SK-N-SH treated with all-trans-retinoic acid at 6 μM for 48 hours (cell line): ENCODE measurements at regions not wholly inside any gene's neighbourhood (a gene's known extent, or its start where the extent isn't known, plus 50 kb on each side); places are given as distances from the start of the nearest gene placed in this dataset.

Experiments used
- CSDC2 ChIP-seq: fragments of 250-450 bp; sonication (Bioruptor Pico); IDR thresholded peaks from 2 replicates; pipeline ENCODE4 v1.5.0; 2020; ENCODE audit warnings: mild to moderate bottlenecking, moderate library complexity
- GLIS3 ChIP-seq: fragments of 250-450 bp; sonication (Bioruptor Pico); IDR thresholded peaks from 2 replicates; pipeline ENCODE4 v1.5.0; 2020; ENCODE audit warnings: mild to moderate bottlenecking, moderate library complexity
- ISL1 ChIP-seq: fragments of 250-450 bp; sonication (Bioruptor Pico); IDR thresholded peaks from 2 replicates; pipeline ENCODE4 v2.1.2; 2022; ENCODE audit warnings: mild to moderate bottlenecking, moderate library complexity
- OSR1 ChIP-seq: fragments of 250-450 bp; sonication (Bioruptor Pico); IDR thresholded peaks from 2 replicates; pipeline ENCODE4 v1.8.0; 2022; ENCODE audit warnings: moderate library complexity, mild to moderate bottlenecking, inconsistent platforms
- ZFP3 ChIP-seq: fragments of 250-450 bp; sonication (Bioruptor Pico); IDR thresholded peaks from 2 replicates; pipeline ENCODE4 v1.5.0; 2020; ENCODE audit warnings: mild to moderate bottlenecking, moderate library complexity
- ZNF8 ChIP-seq: fragments of 450-650 bp; formaldehyde crosslinking; IDR thresholded peaks from 2 replicates; pipeline ENCODE4 v1.5.0; 2020; ENCODE audit warnings: mild to moderate bottlenecking, moderate library complexity
- TF ChIP-seq, protein P1 (sequence below): fragments of 250-450 bp; sonication (Bioruptor Pico); IDR thresholded peaks from 2 replicates; pipeline ENCODE4 v1.8.0; 2020; ENCODE audit warnings: mild to moderate bottlenecking, moderate library complexity, borderline replicate concordance

DNA sequence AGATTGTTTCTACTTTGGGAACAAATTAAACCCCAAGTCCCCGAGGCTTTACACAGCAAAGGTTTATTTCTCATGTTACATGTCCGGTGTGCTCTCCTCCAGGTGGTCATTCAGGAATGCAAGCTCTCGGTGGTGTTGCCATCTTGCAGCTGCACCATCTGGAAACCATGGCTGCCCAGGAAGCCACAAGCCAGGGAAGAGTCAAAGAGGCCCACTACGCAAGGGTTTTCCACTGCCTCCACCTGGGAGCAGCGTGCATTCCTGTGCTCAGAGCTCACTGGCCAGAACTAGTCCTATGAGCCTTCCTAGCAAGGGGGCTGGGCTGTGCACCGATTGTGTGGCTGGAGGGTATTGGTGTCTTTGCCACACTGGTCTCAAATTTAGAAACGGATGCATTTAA is 128.8 kb upstream of the FOXF1 start:
- TF ChIP-seq ZNF8 (CRISPR knock-in tag) (no peak), ISL1 (CRISPR knock-in tag) (no peak), CSDC2 (CRISPR knock-in tag) (no peak), OSR1 (CRISPR knock-in tag) (no peak), ZFP3 (CRISPR knock-in tag) (no peak), GLIS3 (CRISPR knock-in tag) (no peak)
- TF ChIP-seq, protein P1, sequence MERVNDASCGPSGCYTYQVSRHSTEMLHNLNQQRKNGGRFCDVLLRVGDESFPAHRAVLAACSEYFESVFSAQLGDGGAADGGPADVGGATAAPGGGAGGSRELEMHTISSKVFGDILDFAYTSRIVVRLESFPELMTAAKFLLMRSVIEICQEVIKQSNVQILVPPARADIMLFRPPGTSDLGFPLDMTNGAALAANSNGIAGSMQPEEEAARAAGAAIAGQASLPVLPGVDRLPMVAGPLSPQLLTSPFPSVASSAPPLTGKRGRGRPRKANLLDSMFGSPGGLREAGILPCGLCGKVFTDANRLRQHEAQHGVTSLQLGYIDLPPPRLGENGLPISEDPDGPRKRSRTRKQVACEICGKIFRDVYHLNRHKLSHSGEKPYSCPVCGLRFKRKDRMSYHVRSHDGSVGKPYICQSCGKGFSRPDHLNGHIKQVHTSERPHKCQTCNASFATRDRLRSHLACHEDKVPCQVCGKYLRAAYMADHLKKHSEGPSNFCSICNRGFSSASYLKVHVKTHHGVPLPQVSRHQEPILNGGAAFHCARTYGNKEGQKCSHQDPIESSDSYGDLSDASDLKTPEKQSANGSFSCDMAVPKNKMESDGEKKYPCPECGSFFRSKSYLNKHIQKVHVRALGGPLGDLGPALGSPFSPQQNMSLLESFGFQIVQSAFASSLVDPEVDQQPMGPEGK (CRISPR knock-in tag), result no peak
